D721Med (cell line): ENCODE measurements at regions not wholly inside any gene's neighbourhood (a gene's known extent, or its start where the extent isn't known, plus 50 kb on each side); places are given as distances from the start of the nearest gene placed in this dataset.

Source experiments
- DNase-seq: peaks from one replicate; pipeline ENCODE4 v3.0.0; 2011; ENCODE audit warnings: low spot score; ENCODE audit not compliant: insufficient read length
- FAIRE-seq: peaks from 2 replicates; lab custom pipeline; 2011; peaks lifted over from hg19 to GRCh38; lab: Jason Lieb, UNC
- CTCF ChIP-seq: IDR thresholded peaks from 2 replicates; pipeline ENCODE4 v1.5.1; 2012; ENCODE audit warnings: mild to moderate bottlenecking, control low read depth; ENCODE audit not compliant: insufficient read depth; ENCODE audit errors: missing control alignments

DNA sequence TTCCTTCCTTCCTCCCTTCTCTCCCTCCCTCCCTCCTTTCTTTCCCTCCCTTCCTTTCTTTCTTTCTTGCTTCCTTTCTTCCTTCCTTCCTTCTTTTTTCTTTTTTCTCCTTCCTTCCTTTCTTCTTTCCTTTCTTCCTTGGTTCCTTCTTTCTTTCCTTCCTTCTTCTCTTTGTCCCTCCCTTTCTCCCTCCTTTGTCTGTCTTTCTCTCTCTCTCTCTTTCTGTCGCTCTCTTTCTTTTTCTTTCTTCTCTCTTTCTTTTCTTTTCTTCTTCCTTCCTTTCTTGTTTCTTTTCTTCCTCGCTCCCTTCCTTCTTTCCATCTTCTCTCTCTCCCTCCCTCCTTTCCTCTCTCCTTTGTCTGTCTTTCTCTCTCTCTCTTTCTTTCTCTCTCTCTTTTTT lies 601.9 kb upstream of the JAG1 start:
- FAIRE-seq (no peak), DNase-seq (no peak)
- no peak for TF ChIP-seq CTCF

GRCh38 chr20:11277170-11277569 lies 603.4 kb upstream of the JAG1 start:
- no peak for TF ChIP-seq CTCF
- DNase-seq (no peak), FAIRE-seq (no peak)

GRCh38 chr20:11277858-11278257 lies 604.1 kb upstream of the JAG1 start:
- FAIRE-seq: no peak
- DNase-seq: no peak
- TF ChIP-seq CTCF: no peak

DNA sequence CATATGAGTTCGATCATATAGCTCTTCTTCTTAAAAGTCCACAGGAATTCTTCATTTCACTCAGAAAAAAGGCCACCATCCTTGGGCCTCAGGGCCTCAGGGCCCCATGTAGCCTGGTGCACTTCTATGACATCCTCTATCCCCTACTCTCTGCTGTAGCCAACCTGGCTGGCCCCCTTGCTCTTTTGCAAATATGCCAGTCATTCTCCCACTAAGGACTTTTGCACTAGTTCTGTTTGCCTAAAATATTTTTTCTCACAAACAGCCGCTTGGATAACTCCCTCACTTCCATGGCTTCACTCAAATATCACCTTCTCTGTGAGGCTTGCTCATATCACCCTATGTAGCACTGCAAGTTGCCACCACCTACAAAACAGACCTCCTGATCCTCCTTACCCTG lies 604.7 kb upstream of the JAG1 start:
- FAIRE-seq (no peak), DNase-seq (no peak)
- TF ChIP-seq CTCF: no peak

- TF ChIP-seq CTCF: no peak
- no peak for FAIRE-seq
- no peak for DNase-seq
Measured at GRCh38 chr20:11281240-11281639, 607.4 kb upstream of the JAG1 start.

GRCh38 chr20:11281768-11282167 lies 608.0 kb upstream of the JAG1 start:
- no peak for FAIRE-seq
- DNase-seq: no peak
- no peak for TF ChIP-seq CTCF

GRCh38 chr20:11287126-11287525 lies 613.3 kb upstream of the JAG1 start:
- TF ChIP-seq CTCF: no peak
- FAIRE-seq: no peak
- no peak for DNase-seq
